Loucy (cell line): ENCODE measurements at regions not wholly inside any gene's neighbourhood (a gene's known extent, or its start where the extent isn't known, plus 50 kb on each side); places are given as distances from the start of the nearest gene placed in this dataset.

Experiments used
- CTCF ChIP-seq: fragments of 200-600 bp; sonication (generic); conservative IDR thresholded peaks from 2 replicates; pipeline ENCODE4 v1.5.1; 2014; ENCODE audit warnings: mild to moderate bottlenecking, antibody characterized with exemption, low read length
- EZH2phosphoT487 ChIP-seq: fragments of 200-600 bp; IDR thresholded peaks from 2 replicates; pipeline ENCODE4 v1.6.1; 2018; ENCODE audit warnings: antibody characterized with exemption, mild to moderate bottlenecking, moderate library complexity, borderline replicate concordance

GRCh38 chr14:44388306-44388705, 118.8 kb downstream of the FSCB start:
- TF ChIP-seq CTCF (no peak), EZH2phosphoT487 (no peak)
